ENCODE measurements at regions not wholly inside any gene's neighbourhood (a gene's known extent, or its start where the extent isn't known, plus 50 kb on each side); places are given as distances from the start of the nearest gene placed in this dataset.

- Histone ChIP-seq H3K4me3 (ENCODE audit: low read depth, low read length) (no peak overlapping the region), H3K27me3 (ENCODE audit: control insufficient read depth, insufficient read depth, low read length) (no peaks in the 10 kb centered on the region), H3K27ac (ENCODE audit: low read depth, low read length) (no peak overlapping the region), H3K9me3 (ENCODE audit: control insufficient read depth, insufficient read depth, low read length) (peaks cover 3% of the 10 kb centered on the region)
- ChIA-PET CTCF (no interaction called here), POLR2A (no interaction called here)
- no peak for TF ChIP-seq CTCF (IDR thresholded peaks at IDR 0.05; ENCODE audit: low read depth, low read length)
- DNase-seq (ENCODE audit: low read depth, low spot score), result no peak
These were observed 87.4 kb downstream of the RPRM start for GRCh38 chr2:153391131-153391530.

GRCh38 chr2:153388246-153388645, 90.3 kb downstream of the RPRM start:
- ChIA-PET CTCF (no interaction called here), POLR2A (no interaction called here)
- no peak overlapping the region for H3K27ac ChIP-seq (ENCODE audit: low read depth, low read length)
- TF ChIP-seq CTCF (IDR thresholded peaks at IDR 0.05; ENCODE audit: low read depth, low read length), result no peak
- DNase-seq (ENCODE audit: low read depth, low spot score), result no peak
- no peak overlapping the region for H3K4me3 ChIP-seq (ENCODE audit: low read depth, low read length)
- H3K27me3 ChIP-seq (ENCODE audit: control insufficient read depth, insufficient read depth, low read length), result no peaks in the 10 kb centered on the region
- H3K9me3 ChIP-seq (ENCODE audit: control insufficient read depth, insufficient read depth, low read length), result peaks cover 3% of the 10 kb centered on the region; the same call in 1 of the 2 replicates

GRCh38 chr2:153387203-153387602, 91.4 kb downstream of the RPRM start:
- POLR2A ChIA-PET, result no interaction called here
- peaks cover 3% of the 10 kb centered on the region; the same call in 1 of the 2 replicates for H3K9me3 ChIP-seq (ENCODE audit: control insufficient read depth, insufficient read depth, low read length)
- CTCF ChIA-PET, result no interaction called here
- H3K27me3 ChIP-seq (ENCODE audit: control insufficient read depth, insufficient read depth, low read length), result no peaks in the 10 kb centered on the region
- no peak for DNase-seq (ENCODE audit: low read depth, low spot score)
- H3K4me3 ChIP-seq (ENCODE audit: low read depth, low read length), result no peak overlapping the region
- H3K27ac ChIP-seq (ENCODE audit: low read depth, low read length), result no peak overlapping the region
- TF ChIP-seq CTCF (IDR thresholded peaks at IDR 0.05; ENCODE audit: low read depth, low read length), result no peak

GRCh38 chr2:153386481-153386897, 92.1 kb downstream of the RPRM start:
- Histone ChIP-seq H3K27me3 (ENCODE audit: control insufficient read depth, insufficient read depth, low read length) (no peaks in the 10 kb centered on the region), H3K9me3 (ENCODE audit: control insufficient read depth, insufficient read depth, low read length) (peaks cover 3% of the 10 kb centered on the region; the same call in 1 of the 2 replicates), H3K27ac (ENCODE audit: low read depth, low read length) (no peak overlapping the region), H3K4me3 (ENCODE audit: low read depth, low read length) (no peak overlapping the region)
- ChIA-PET POLR2A (no interaction called here), CTCF (no interaction called here)
- no peak for DNase-seq (ENCODE audit: low read depth, low spot score)
- TF ChIP-seq CTCF (IDR thresholded peaks at IDR 0.05; ENCODE audit: low read depth, low read length), result no peak

GRCh38 chr2:153373510-153374279, 104.9 kb downstream of the RPRM start:
- Histone ChIP-seq H3K27me3 (ENCODE audit: control insufficient read depth, insufficient read depth, low read length) (no peaks in the 10 kb centered on the region), H3K27ac (ENCODE audit: low read depth, low read length) (no peak overlapping the region), H3K9me3 (ENCODE audit: control insufficient read depth, insufficient read depth, low read length) (peaks cover 2% of the 10 kb centered on the region; the same call in 1 of the 2 replicates), H3K4me3 (ENCODE audit: low read depth, low read length) (no peak overlapping the region)
- POLR2A ChIA-PET, result no interaction called here
- DNase-seq (ENCODE audit: low read depth, low spot score), result no peak
- CTCF ChIA-PET, result no interaction called here
- TF ChIP-seq CTCF (IDR thresholded peaks at IDR 0.05; ENCODE audit: low read depth, low read length), result no peak

Measured in AG04450 (cell line).